ENCODE measurements at regions not wholly inside any gene's neighbourhood (a gene's known extent, or its start where the extent isn't known, plus 50 kb on each side); places are given as distances from the start of the nearest gene placed in this dataset.

DNA sequence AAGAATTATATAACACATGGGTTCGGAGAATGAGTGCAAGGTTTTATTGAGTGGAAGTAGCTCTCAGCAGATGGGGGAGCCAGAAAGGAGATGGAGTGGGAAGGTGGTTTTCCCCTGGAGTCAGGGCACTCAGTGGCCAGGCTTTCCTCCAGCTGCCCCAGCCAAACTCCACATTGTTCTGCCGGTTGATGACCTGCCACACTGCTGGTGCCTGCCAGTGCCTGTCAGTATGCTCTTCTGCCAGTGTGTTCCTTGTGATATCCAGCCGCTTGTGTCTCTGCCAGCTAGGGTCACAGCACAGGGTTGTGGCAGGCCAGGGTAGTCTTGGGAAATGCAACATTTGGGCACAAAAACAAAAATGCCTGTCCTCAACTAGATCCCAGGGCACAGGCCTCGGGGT is 604.8 kb upstream of the TECRL start:
- TF ChIP-seq, protein P1, sequence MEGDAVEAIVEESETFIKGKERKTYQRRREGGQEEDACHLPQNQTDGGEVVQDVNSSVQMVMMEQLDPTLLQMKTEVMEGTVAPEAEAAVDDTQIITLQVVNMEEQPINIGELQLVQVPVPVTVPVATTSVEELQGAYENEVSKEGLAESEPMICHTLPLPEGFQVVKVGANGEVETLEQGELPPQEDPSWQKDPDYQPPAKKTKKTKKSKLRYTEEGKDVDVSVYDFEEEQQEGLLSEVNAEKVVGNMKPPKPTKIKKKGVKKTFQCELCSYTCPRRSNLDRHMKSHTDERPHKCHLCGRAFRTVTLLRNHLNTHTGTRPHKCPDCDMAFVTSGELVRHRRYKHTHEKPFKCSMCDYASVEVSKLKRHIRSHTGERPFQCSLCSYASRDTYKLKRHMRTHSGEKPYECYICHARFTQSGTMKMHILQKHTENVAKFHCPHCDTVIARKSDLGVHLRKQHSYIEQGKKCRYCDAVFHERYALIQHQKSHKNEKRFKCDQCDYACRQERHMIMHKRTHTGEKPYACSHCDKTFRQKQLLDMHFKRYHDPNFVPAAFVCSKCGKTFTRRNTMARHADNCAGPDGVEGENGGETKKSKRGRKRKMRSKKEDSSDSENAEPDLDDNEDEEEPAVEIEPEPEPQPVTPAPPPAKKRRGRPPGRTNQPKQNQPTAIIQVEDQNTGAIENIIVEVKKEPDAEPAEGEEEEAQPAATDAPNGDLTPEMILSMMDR (IDR thresholded peaks at IDR 0.05), result no peak
- no peak for TF ChIP-seq POLR2A (IDR thresholded peaks at IDR 0.05)

All from breast epithelium (tissue), 3 donors.